ENCODE measurements at regions not wholly inside any gene's neighbourhood (a gene's known extent, or its start where the extent isn't known, plus 50 kb on each side); places are given as distances from the start of the nearest gene placed in this dataset.

GRCh38 chr13:53642306-53642705, 613.7 kb downstream of the OLFM4 start:
- no peak for DNase-seq (ENCODE audit: low read depth in 1 of 2, low spot score in 1 of 2)
- no peaks in the 10 kb centered on the region for H3K9me3 ChIP-seq (ENCODE audit: low read depth)
- no peak overlapping the region for H3K4me3 ChIP-seq
- H3K4me1 ChIP-seq (ENCODE audit: low read depth): no peaks in the 10 kb centered on the region
- no peaks in the 10 kb centered on the region for H3K36me3 ChIP-seq
- H3K27ac ChIP-seq: no peak overlapping the region
- TF ChIP-seq CTCF (IDR thresholded peaks at IDR 0.05; ENCODE audit: low read depth, low read length): no peak
- H3K27me3 ChIP-seq: no peaks in the 10 kb centered on the region

GRCh38 chr13:53648673-53649072, 620.1 kb downstream of the OLFM4 start:
- Histone ChIP-seq H3K27me3 (no peaks in the 10 kb centered on the region), H3K27ac (no peak overlapping the region), H3K4me3 (no peak overlapping the region), H3K36me3 (no peaks in the 10 kb centered on the region), H3K9me3 (ENCODE audit: low read depth) (no peaks in the 10 kb centered on the region), H3K4me1 (ENCODE audit: low read depth) (no peaks in the 10 kb centered on the region)
- no peak for DNase-seq (ENCODE audit: low read depth in 1 of 2, low spot score in 1 of 2)
- TF ChIP-seq CTCF (IDR thresholded peaks at IDR 0.05; ENCODE audit: low read depth, low read length): no peak

DNA sequence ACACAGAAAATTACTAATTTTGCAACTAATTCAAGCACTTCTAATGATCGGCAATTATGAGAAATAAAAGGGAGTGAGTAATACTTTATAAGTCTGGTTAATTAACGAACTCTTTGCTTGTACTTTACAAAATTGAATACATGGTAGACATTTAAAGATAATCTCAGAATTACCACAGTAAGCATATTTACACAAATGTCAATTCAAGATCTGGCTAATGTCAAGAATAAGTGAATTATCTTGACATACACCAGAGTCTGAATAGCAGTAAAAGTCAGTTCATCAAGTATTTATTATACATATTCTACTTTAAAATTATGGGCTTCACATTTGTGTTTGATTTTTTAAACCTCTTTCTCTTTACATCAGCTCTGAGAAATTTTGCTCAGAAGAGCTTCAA, 643.4 kb downstream of the OLFM4 start:
- Histone ChIP-seq H3K27me3 (no peaks in the 10 kb centered on the region), H3K36me3 (no peaks in the 10 kb centered on the region)

GRCh38 chr13:53683146-53683545, 654.5 kb downstream of the OLFM4 start:
- no peak for DNase-seq (ENCODE audit: low read depth in 1 of 2, low spot score in 1 of 2)
- Histone ChIP-seq H3K9me3 (ENCODE audit: low read depth) (no peaks in the 10 kb centered on the region), H3K36me3 (no peaks in the 10 kb centered on the region), H3K27ac (no peak overlapping the region), H3K4me1 (ENCODE audit: low read depth) (no peaks in the 10 kb centered on the region), H3K27me3 (no peaks in the 10 kb centered on the region), H3K4me3 (no peak overlapping the region)
- no peak for TF ChIP-seq CTCF (IDR thresholded peaks at IDR 0.05; ENCODE audit: low read depth, low read length)

More for the DNA sequence above, 643.4 kb downstream of the OLFM4 start:
- no peaks in the 10 kb centered on the region for H3K9me3 ChIP-seq (ENCODE audit: low read depth)
- no peaks in the 10 kb centered on the region for H3K4me1 ChIP-seq (ENCODE audit: low read depth)
- no peak overlapping the region for H3K27ac ChIP-seq
- H3K4me3 ChIP-seq: no peak overlapping the region
- peak in 1 of 2 donors; percentile 0 for DNase-seq (ENCODE audit: low read depth in 1 of 2, low spot score in 1 of 2)
- TF ChIP-seq CTCF (IDR thresholded peaks at IDR 0.05; ENCODE audit: low read depth, low read length): no peak

GRCh38 chr13:53683608-53684007, 655.0 kb downstream of the OLFM4 start:
- H3K27ac ChIP-seq: no peak overlapping the region
- no peaks in the 10 kb centered on the region for H3K27me3 ChIP-seq
- H3K4me1 ChIP-seq (ENCODE audit: low read depth): no peaks in the 10 kb centered on the region
- no peaks in the 10 kb centered on the region for H3K9me3 ChIP-seq (ENCODE audit: low read depth)
- DNase-seq (ENCODE audit: low read depth in 1 of 2, low spot score in 1 of 2): no peak
- H3K36me3 ChIP-seq: no peaks in the 10 kb centered on the region
- H3K4me3 ChIP-seq: no peak overlapping the region
- TF ChIP-seq CTCF (IDR thresholded peaks at IDR 0.05; ENCODE audit: low read depth, low read length): no peak

DNA sequence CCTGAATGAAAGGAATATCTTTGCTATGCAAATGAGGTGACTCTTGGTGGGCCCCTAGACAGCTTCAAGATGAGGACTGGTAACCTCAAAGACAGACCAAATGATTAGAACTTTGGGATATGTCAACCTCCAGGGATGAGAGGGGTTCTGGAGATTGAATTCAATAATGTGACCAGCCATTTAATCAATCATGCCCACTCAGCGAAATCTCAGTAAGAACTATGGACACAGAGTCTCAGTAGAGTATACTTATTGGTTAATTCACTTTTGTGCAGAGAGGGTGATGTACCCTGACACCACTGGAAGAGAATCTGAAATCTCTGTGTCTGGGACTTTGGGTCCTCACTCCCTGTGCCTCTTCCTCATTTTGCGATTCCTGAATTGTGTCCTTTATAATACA, 662.8 kb downstream of the OLFM4 start:
- H3K27me3 ChIP-seq: no peaks in the 10 kb centered on the region
- TF ChIP-seq CTCF (IDR thresholded peaks at IDR 0.05; ENCODE audit: low read depth, low read length): no peak

More for the DNA sequence above, 662.8 kb downstream of the OLFM4 start:
- Histone ChIP-seq H3K27ac (no peak overlapping the region), H3K4me3 (no peak overlapping the region), H3K4me1 (ENCODE audit: low read depth) (no peaks in the 10 kb centered on the region), H3K9me3 (ENCODE audit: low read depth) (no peaks in the 10 kb centered on the region), H3K36me3 (no peaks in the 10 kb centered on the region)
- DNase-seq (ENCODE audit: low read depth in 1 of 2, low spot score in 1 of 2): no peak
